Right atrium auricular region (tissue), 2 donors: ENCODE measurements at regions not wholly inside any gene's neighbourhood (a gene's known extent, or its start where the extent isn't known, plus 50 kb on each side); places are given as distances from the start of the nearest gene placed in this dataset.

ENCODE experiments used
- DNase-seq: peaks from one replicate; pipeline ENCODE4 v3.0.0-alpha.2; 2019; ENCODE audit warnings: low spot score
- H3K27ac ChIP-seq, 2 donors: fragments of 200-600 bp; sonication (generic); 1 replicate in 1 of 2; 2 replicates in 1 of 2; pipeline ENCODE4 v1.5.1; 2016 to 2019
- H3K27me3 ChIP-seq, 2 donors: fragments of 200-600 bp; sonication (generic); one replicate each; pipeline versions ENCODE4 v1.5.1 to v1.6.0; 2017 to 2019
- H3K36me3 ChIP-seq: fragments of 200-600 bp; sonication (generic); one replicate; pipeline ENCODE4 v1.5.1; 2016
- H3K4me1 ChIP-seq, 2 donors: fragments of 200-600 bp; sonication (generic); one replicate each; pipeline versions ENCODE4 v1.5.1 to v1.6.0; 2017 to 2019
- H3K4me3 ChIP-seq, 2 donors: fragments of 200-600 bp; sonication (generic); 1 replicate in 1 of 2; 2 replicates in 1 of 2; pipeline ENCODE4 v1.5.1; 2017 to 2019; ENCODE audit warnings: mild to moderate bottlenecking in 1 of 2, moderate library complexity in 1 of 2
- H3K9me3 ChIP-seq, 2 donors: fragments of 200-600 bp; sonication (generic); one replicate each; pipeline ENCODE4 v1.5.1; 2019
- TF ChIP-seq, protein P1 (sequence below), 2 donors: fragments of 200-600 bp; sonication (generic); IDR thresholded peaks; one replicate each; pipeline ENCODE4 v1.5.1; 2019; ENCODE audit warnings: antibody characterized with exemption in 2 of 2

DNA sequence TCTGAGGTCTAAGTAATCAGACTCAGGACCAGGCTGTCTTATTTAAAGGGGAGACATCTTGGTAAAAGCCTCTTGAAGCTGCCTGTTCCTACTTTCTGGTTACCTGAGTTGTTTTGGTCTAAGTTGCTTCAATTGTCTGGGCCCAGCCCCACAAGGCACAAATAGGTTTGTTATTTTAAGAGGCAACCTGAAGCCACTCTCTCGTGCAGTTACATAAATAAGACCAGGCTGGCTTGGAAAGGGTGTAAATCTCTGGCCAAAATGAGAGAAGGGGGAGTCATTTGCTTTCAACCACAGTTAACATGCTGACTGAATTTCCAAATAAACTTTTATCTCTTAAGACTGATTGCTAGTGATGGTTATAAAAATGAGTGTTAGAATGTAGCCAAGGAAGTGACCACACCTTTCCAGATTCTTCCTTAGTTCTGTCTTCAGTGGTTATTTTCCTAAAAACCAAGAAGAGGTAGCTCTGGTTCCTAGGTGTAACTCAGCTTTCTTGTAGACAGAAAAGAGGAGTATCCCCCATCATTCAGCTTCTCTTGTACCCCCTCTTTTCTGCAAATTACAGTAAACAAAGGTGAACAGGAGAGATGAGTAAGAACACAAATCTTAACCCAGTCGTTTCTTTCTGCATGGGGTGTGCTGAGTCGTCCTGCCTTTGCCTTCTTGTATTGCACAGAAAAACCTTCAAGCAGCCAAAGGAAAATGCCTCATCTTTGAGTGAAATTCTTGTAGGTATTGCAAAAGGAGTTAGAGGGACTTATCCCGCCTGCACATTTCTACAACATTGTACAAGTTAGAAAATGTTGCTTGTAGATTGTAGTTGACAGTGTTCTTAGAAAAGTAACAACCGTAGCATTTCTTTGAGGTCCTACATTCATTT lies 161.5 kb upstream of the NT5C1B start:
- Histone ChIP-seq H3K9me3 (no peaks in the 10 kb centered on the region), H3K27ac (no peak overlapping the region), H3K27me3 (no peaks in the 10 kb centered on the region), H3K4me3 (no peak overlapping the region), H3K36me3 (no peaks in the 10 kb centered on the region), H3K4me1 (peaks cover 0 to 24% of the 10 kb centered on the region in 2 donors)
- no peak for DNase-seq
- TF ChIP-seq, protein P1, sequence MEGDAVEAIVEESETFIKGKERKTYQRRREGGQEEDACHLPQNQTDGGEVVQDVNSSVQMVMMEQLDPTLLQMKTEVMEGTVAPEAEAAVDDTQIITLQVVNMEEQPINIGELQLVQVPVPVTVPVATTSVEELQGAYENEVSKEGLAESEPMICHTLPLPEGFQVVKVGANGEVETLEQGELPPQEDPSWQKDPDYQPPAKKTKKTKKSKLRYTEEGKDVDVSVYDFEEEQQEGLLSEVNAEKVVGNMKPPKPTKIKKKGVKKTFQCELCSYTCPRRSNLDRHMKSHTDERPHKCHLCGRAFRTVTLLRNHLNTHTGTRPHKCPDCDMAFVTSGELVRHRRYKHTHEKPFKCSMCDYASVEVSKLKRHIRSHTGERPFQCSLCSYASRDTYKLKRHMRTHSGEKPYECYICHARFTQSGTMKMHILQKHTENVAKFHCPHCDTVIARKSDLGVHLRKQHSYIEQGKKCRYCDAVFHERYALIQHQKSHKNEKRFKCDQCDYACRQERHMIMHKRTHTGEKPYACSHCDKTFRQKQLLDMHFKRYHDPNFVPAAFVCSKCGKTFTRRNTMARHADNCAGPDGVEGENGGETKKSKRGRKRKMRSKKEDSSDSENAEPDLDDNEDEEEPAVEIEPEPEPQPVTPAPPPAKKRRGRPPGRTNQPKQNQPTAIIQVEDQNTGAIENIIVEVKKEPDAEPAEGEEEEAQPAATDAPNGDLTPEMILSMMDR (IDR thresholded peaks at IDR 0.05) = no peak

DNA sequence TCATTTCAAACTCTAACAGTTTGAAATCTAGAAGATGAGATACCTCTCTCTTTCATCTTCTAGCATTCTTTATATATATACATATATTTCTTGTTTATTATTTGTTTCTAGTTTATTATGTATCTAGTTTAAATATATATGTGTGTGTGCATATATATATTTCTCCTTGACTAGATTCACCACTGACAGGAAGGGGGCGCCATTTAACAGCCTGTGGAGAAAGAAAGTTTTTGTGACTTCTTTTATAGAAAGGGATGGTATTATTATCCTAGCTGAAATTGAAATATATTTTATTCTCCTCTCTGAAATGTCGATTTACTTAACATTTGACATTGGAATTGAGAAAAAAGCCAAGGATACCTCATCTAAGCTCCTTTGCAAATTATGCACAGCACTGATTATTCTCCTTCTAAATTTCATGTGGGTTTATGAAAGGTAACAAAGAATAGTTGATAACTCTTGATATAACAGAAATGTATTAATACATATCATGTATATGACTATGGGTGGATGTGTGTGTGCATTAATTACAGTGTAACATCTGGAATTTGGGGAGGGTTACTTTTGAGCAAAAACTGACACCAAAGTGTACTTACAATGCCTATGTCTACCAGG lies 160.7 kb upstream of the NT5C1B start:
- H3K27ac ChIP-seq = no peak overlapping the region
- TF ChIP-seq, protein P1 (IDR thresholded peaks at IDR 0.05) = peak; percentile 82 to 84
- H3K9me3 ChIP-seq = no peaks in the 10 kb centered on the region
- peaks cover 0 to 24% of the 10 kb centered on the region in 2 donors for H3K4me1 ChIP-seq
- no peaks in the 10 kb centered on the region for H3K27me3 ChIP-seq
- DNase-seq = peak; percentile 65
- no peaks in the 10 kb centered on the region for H3K36me3 ChIP-seq
- H3K4me3 ChIP-seq = no peak overlapping the region

DNA sequence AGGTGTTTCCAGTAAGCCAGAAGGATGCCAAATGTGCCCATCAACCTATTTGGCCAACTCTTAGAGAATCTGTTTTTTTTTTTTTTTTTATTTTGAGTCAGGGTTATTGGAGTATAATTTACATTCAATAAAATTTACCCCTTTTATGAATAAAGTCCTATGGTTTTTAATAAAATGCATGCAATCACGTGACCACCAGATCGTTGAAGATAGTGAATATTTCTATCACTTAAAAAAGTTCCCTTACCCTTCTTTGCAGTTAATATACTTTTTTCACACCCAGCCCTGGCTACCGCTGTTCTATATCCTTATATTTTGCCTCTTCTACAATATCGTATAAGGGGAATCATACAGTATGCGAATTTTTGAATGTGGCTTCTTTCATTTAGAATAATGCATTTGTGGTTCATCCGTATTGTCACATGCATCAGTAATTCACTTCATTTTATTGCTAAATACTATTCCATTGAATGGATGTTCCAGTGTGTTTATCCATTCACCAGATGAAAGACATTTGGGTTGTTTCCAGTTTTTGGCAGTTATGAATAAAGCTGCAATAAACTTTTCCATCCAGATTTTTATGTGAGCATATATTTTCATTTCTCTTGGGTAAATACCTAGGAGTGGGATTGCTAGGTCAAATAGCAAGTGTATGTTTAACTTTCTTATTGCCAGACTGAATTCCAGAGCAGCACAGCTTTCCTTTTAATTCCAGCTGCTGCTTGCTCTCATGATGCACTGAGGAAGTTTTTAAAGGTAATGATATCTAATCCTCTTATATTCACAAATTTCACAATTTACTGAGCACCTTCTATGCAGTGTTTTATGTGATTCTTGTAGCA lies 156.3 kb upstream of the NT5C1B start:
- no peak overlapping the region for H3K27ac ChIP-seq
- no peak overlapping the region for H3K4me3 ChIP-seq
- H3K27me3 ChIP-seq = no peaks in the 10 kb centered on the region
- no peaks in the 10 kb centered on the region for H3K36me3 ChIP-seq
- TF ChIP-seq, protein P1 (IDR thresholded peaks at IDR 0.05) = no peak
- H3K4me1 ChIP-seq = peaks cover 0 to 22% of the 10 kb centered on the region in 2 donors
- H3K9me3 ChIP-seq = no peaks in the 10 kb centered on the region
- DNase-seq = no peak

DNA sequence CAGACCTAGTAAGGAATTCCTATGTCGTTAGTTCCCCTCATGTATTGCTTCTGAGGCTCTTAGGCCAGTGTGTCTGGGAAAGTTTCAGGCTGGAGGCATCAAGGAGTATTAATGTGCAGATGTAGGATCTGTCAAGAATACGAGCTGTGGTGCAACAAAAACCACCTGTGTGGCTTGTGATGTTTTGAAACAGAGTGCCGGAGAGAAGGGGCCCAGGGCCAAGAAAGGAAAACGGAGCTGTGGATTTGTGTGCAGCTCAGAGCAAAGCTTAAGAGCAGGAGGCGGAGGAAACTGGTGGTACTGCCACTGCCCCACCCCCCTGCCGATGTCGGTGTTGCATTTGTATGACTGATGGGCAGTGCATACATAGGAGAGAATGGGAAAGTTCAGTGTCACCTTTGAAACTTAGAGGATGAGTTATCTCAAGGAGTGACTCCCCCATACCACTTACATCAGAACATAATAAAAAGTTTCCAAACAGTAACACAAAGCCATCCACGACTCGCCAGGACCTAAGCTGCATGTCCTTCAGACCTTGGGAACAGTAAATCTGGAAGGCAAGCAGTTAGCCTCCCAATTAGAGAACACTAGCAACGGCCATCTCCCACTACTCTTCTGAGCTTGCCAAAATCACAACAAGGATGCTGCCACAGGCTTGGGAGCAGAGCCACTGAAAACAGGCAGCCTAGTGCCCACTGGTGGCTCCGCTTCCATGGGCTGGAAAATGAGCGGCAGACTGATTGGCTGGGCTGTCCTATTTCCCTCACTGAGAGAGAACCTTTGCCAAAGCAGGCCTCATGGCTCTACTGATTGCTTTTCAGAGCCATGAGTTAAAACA lies 152.7 kb upstream of the NT5C1B start:
- no peaks in the 10 kb centered on the region for H3K9me3 ChIP-seq
- H3K27ac ChIP-seq = peak overlapping the region in 1 of 2 donors; percentile 47
- TF ChIP-seq, protein P1 (IDR thresholded peaks at IDR 0.05) = peak; percentile 19 to 45
- no peak overlapping the region for H3K4me3 ChIP-seq
- DNase-seq = no peak
- H3K36me3 ChIP-seq = no peaks in the 10 kb centered on the region
- no peaks in the 10 kb centered on the region for H3K27me3 ChIP-seq
- peaks cover 0 to 16% of the 10 kb centered on the region in 2 donors for H3K4me1 ChIP-seq

DNA sequence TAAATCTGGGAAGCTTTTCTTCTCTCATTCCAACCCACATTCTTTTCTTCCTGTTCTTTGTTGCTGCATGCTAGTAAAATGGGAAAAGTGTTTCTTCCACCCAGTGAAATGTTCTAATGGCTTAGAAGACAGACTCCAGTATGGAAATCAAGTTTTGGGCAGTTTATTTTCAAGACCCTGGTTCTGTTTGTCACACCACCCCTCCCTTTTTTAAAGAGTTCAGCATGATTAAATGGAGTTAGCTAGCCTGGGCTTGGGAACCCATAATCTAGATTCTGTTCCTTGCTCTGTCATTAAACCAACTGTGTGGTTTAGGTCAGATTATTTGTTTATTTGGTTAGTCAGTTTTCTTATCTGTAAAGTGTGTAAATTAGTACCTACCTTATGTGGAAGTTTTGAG lies 151.8 kb upstream of the NT5C1B start:
- no peak overlapping the region for H3K4me3 ChIP-seq
- H3K27me3 ChIP-seq = no peaks in the 10 kb centered on the region
- TF ChIP-seq, protein P1 (IDR thresholded peaks at IDR 0.05) = no peak
- peaks cover 0 to 16% of the 10 kb centered on the region in 2 donors for H3K4me1 ChIP-seq
- H3K36me3 ChIP-seq = no peaks in the 10 kb centered on the region
- peak overlapping the region in 1 of 2 donors; percentile 47 for H3K27ac ChIP-seq
- H3K9me3 ChIP-seq = no peaks in the 10 kb centered on the region
- DNase-seq = no peak
